Anterior cingulate cortex (tissue), 58 donors: ENCODE measurements at regions not wholly inside any gene's neighbourhood (a gene's known extent, or its start where the extent isn't known, plus 50 kb on each side); places are given as distances from the start of the nearest gene placed in this dataset.
"Not testable (repeated sequence)": the region's sequence is repeated elsewhere in the genome, so short reads cannot be mapped to it uniquely, and the experiment has no call there.

Experiments used
- DNase-seq, 58 donors: peaks; one replicate each; lab custom pipeline; 2025; lab: John Stamatoyannopoulos, UW

GRCh38 chr4:173675446-173675845 is 145.4 kb upstream of the HAND2 start:
- DNase-seq, result no peak

- DNase-seq, result no peak
These were observed 139.6 kb upstream of the HAND2 start for GRCh38 chr4:173669460-173670179.

- no peak for DNase-seq
These were observed 131.0 kb upstream of the HAND2 start for GRCh38 chr4:173661001-173661400.

GRCh38 chr4:173656898-173657297 is 126.9 kb upstream of the HAND2 start:
- DNase-seq, result no peak

GRCh38 chr4:173652283-173652931 is 122.4 kb upstream of the HAND2 start:
- no peak for DNase-seq

GRCh38 chr4:173651651-173652282 is 121.7 kb upstream of the HAND2 start:
- no peak for DNase-seq

GRCh38 chr4:173647902-173648301 is 117.9 kb upstream of the HAND2 start:
- no peak for DNase-seq

GRCh38 chr4:173642509-173642908 is 112.5 kb upstream of the HAND2 start:
- no peak for DNase-seq

GRCh38 chr4:173635395-173635794 is 105.4 kb upstream of the HAND2 start:
- no peak for DNase-seq

- DNase-seq, result no peak
These were observed 96.2 kb upstream of the HAND2 start for GRCh38 chr4:173626277-173626676.

GRCh38 chr4:173618648-173619047 is 88.6 kb upstream of the HAND2 start:
- DNase-seq, result not testable (repeated sequence)

- no peak for DNase-seq
These were observed 79.1 kb upstream of the HAND2 start for GRCh38 chr4:173609158-173609557.

- DNase-seq, result not testable (repeated sequence)
These were observed 78.6 kb upstream of the HAND2 start for GRCh38 chr4:173608632-173609031.

- DNase-seq, result no peak
These were observed 61.7 kb upstream of the HAND2 start for GRCh38 chr4:173591760-173592159.

GRCh38 chr4:173590697-173591096 is 60.7 kb upstream of the HAND2 start:
- no peak for DNase-seq

GRCh38 chr4:173585876-173586572 is 56.0 kb upstream of the HAND2 start:
- DNase-seq, result no peak

GRCh38 chr4:173584506-173584905 is 54.5 kb upstream of the HAND2 start:
- DNase-seq, result no peak
